PFSK-1 (cell line): ENCODE measurements at regions not wholly inside any gene's neighbourhood (a gene's known extent, or its start where the extent isn't known, plus 50 kb on each side); places are given as distances from the start of the nearest gene placed in this dataset.

Experiments used
- FOXP2 ChIP-seq: optimal IDR thresholded peaks from 2 replicates; pipeline ENCODE3; 2011; ENCODE audit warnings: borderline replicate concordance, control low read depth, inconsistent platforms; ENCODE audit not compliant: insufficient read depth; ENCODE audit errors: extremely low read length, extremely low read depth
- POLR2AphosphoS5 ChIP-seq: IDR thresholded peaks from 2 replicates; pipeline ENCODE4 v1.6.1; 2012; ENCODE audit warnings: low read depth, mild to moderate bottlenecking, control low read depth, low read length, moderate library complexity
- SIN3A ChIP-seq: IDR thresholded peaks from 2 replicates; pipeline ENCODE4 v1.6.1; 2012; ENCODE audit warnings: mild to moderate bottlenecking, low read length, moderate library complexity, borderline replicate concordance; ENCODE audit not compliant: insufficient read depth
- TAF1 ChIP-seq: IDR thresholded peaks from 2 replicates; pipeline ENCODE4 v1.6.1; 2012; ENCODE audit warnings: low read length, control low read depth, borderline replicate concordance; ENCODE audit not compliant: insufficient read depth
- TF ChIP-seq, protein P1 (sequence below), 2 experiments: IDR thresholded peaks; 2 replicates each; pipeline versions ENCODE4 v1.6.1 to v1.8.0; 2011 to 2012; ENCODE audit warnings: low read depth in 2 of 2, low read length in 2 of 2, control low read depth in 1 of 2, inconsistent platforms in 1 of 2, mild to moderate bottlenecking in 1 of 2, moderate library complexity in 1 of 2; ENCODE audit not compliant: insufficient read depth in 1 of 2

- no peak for TF ChIP-seq SIN3A
- TF ChIP-seq, protein P1, sequence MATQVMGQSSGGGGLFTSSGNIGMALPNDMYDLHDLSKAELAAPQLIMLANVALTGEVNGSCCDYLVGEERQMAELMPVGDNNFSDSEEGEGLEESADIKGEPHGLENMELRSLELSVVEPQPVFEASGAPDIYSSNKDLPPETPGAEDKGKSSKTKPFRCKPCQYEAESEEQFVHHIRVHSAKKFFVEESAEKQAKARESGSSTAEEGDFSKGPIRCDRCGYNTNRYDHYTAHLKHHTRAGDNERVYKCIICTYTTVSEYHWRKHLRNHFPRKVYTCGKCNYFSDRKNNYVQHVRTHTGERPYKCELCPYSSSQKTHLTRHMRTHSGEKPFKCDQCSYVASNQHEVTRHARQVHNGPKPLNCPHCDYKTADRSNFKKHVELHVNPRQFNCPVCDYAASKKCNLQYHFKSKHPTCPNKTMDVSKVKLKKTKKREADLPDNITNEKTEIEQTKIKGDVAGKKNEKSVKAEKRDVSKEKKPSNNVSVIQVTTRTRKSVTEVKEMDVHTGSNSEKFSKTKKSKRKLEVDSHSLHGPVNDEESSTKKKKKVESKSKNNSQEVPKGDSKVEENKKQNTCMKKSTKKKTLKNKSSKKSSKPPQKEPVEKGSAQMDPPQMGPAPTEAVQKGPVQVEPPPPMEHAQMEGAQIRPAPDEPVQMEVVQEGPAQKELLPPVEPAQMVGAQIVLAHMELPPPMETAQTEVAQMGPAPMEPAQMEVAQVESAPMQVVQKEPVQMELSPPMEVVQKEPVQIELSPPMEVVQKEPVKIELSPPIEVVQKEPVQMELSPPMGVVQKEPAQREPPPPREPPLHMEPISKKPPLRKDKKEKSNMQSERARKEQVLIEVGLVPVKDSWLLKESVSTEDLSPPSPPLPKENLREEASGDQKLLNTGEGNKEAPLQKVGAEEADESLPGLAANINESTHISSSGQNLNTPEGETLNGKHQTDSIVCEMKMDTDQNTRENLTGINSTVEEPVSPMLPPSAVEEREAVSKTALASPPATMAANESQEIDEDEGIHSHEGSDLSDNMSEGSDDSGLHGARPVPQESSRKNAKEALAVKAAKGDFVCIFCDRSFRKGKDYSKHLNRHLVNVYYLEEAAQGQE (IDR thresholded peaks at IDR 0.05; ENCODE audit: insufficient read depth in 1 of 2, low read depth in 2 of 2, low read length in 2 of 2), result no peak
- no peak for TF ChIP-seq TAF1
- no peak for TF ChIP-seq POLR2AphosphoS5
- TF ChIP-seq FOXP2, result no peak
Observed at GRCh38 chr12:41683023-41683422, 461.7 kb downstream of the GXYLT1 start.

DNA sequence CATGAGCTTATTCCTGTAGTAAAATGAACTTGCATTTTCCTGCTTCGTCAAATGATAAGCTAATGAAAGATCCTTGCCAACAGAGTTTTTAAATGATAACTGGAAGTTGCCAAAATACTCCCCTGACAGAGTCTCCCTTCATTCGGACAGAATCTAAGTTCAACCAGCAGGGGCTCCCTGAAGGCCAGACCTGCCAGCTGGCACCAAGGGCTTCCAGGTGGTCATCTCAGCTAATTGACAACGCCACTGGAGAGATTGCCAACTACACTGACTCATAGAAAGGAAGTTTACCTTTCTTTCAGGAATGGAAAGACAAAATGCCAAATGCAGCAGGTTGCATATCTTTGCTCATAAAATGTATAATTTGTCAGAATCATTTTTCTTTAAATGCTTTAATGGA, 462.8 kb downstream of the GXYLT1 start:
- TF ChIP-seq, protein P1 (IDR thresholded peaks at IDR 0.05; ENCODE audit: insufficient read depth in 1 of 2, low read depth in 2 of 2, low read length in 2 of 2), result no peak
- TF ChIP-seq POLR2AphosphoS5, result no peak
- no peak for TF ChIP-seq SIN3A
- no peak for TF ChIP-seq TAF1
- no peak for TF ChIP-seq FOXP2

GRCh38 chr12:41680155-41680554, 464.5 kb downstream of the GXYLT1 start:
- TF ChIP-seq SIN3A, result no peak
- TF ChIP-seq, protein P1 (IDR thresholded peaks at IDR 0.05; ENCODE audit: insufficient read depth in 1 of 2, low read depth in 2 of 2, low read length in 2 of 2), result no peak
- TF ChIP-seq FOXP2, result no peak
- no peak for TF ChIP-seq TAF1
- TF ChIP-seq POLR2AphosphoS5, result no peak

DNA sequence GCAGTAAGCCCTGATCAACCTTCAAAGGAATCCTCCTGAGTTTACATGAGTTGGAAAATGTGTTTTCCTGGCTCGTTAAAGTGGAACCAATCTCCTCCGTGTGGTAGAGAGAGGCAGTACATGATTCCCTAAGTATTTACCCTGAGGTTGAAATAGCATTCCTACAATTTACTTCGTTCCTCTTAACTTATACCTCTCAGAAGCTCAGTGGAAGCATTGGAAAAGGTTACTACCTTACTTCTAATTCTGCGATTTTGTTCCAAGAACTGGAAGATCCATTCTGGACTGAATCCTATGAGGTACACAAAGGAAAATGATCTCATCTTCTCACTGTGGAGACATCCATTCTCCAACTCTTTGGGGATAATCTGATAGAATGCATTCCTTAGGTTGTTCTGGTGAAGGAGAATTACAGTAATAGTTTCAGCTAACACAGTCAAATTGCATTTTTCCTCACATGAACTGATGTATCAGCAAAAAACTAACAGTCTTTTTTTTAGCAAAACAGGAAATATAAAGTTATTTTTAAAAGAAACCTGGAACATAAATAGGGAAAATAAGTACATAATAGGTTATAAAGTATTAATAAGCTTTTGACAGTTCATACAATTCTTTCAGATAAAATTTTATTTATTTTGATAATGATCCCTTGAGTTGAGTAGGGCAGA, 475.6 kb downstream of the PDZRN4 start:
- TF ChIP-seq TAF1, result no peak
- no peak for TF ChIP-seq FOXP2
- no peak for TF ChIP-seq POLR2AphosphoS5
- TF ChIP-seq, protein P1 (IDR thresholded peaks at IDR 0.05; ENCODE audit: insufficient read depth in 1 of 2, low read depth in 2 of 2, low read length in 2 of 2), result no peak
- TF ChIP-seq SIN3A, result no peak

- TF ChIP-seq TAF1, result no peak
- no peak for TF ChIP-seq SIN3A
- TF ChIP-seq POLR2AphosphoS5, result no peak
- TF ChIP-seq FOXP2, result no peak
- TF ChIP-seq, protein P1 (IDR thresholded peaks at IDR 0.05; ENCODE audit: insufficient read depth in 1 of 2, low read depth in 2 of 2, low read length in 2 of 2), result no peak
Observed at GRCh38 chr12:41661141-41661765, 473.1 kb downstream of the PDZRN4 start.
